CD8-positive, alpha-beta memory T cell (primary cell): ENCODE measurements at regions not wholly inside any gene's neighbourhood (a gene's known extent, or its start where the extent isn't known, plus 50 kb on each side); places are given as distances from the start of the nearest gene placed in this dataset.

ENCODE experiments used
- CTCF ChIA-PET: fragments of 350-600 bp; sonication (Branson Sonifier 250); formaldehyde crosslinking; loops from one replicate; lab custom pipeline; 2021; ENCODE audit warnings: antibody characterized with exemption; lab: Charles Lee
- POLR2A ChIA-PET: fragments of 350-600 bp; sonication (Branson Sonifier 250); formaldehyde crosslinking; loops from one replicate; lab custom pipeline; 2021; ENCODE audit warnings: antibody characterized with exemption; lab: Charles Lee
- DNase-seq, 5 donors: peaks; one replicate each; pipeline versions ENCODE4 v3.0.0 to v3.0.0-alpha.2; 2020 to 2022; ENCODE audit warnings: mixed read lengths in 1 of 5
- H3K27ac ChIP-seq: one replicate; pipeline ENCODE4 v1.7.0; 2013; ENCODE audit warnings: low read depth, mild to moderate bottlenecking, low read length, moderate library complexity
- H3K27me3 ChIP-seq: 2 replicates; pipeline ENCODE4 v1.7.0; 2013; ENCODE audit warnings: low read length, mild to moderate bottlenecking; ENCODE audit not compliant: insufficient read depth, poor library complexity, severe bottlenecking
- H3K36me3 ChIP-seq: 2 replicates; pipeline ENCODE4 v1.7.0; 2013; ENCODE audit warnings: mild to moderate bottlenecking, low read length, moderate library complexity; ENCODE audit not compliant: insufficient read depth
- H3K4me1 ChIP-seq: 2 replicates; pipeline ENCODE4 v1.7.0; 2013; ENCODE audit warnings: mild to moderate bottlenecking, low read length, moderate library complexity; ENCODE audit not compliant: insufficient read depth
- H3K4me3 ChIP-seq: 2 replicates; pipeline ENCODE4 v1.7.0; 2013; ENCODE audit warnings: mild to moderate bottlenecking, low read length
- H3K9me3 ChIP-seq: 2 replicates; pipeline ENCODE4 v1.7.0; 2013; ENCODE audit warnings: mild to moderate bottlenecking, low read length
- H3K27ac Mint-ChIP-seq, 8 donors: one replicate each; pipeline ENCODE4 v1.8.0; 2020 to 2021; ENCODE audit warnings: mixed read lengths in 8 of 8, mild to moderate bottlenecking in 6 of 8, inconsistent platforms in 3 of 8, moderate library complexity in 3 of 8
- H3K27me3 Mint-ChIP-seq, 2 donors: one replicate each; pipeline ENCODE4 v1.8.0; 2020 to 2021; ENCODE audit warnings: mixed read lengths in 2 of 2, mild to moderate bottlenecking in 1 of 2, moderate library complexity in 1 of 2
- H3K36me3 Mint-ChIP-seq, 3 donors: one replicate each; pipeline ENCODE4 v1.8.0; 2020 to 2021; ENCODE audit warnings: mixed read lengths in 3 of 3, inconsistent platforms in 1 of 3, mild to moderate bottlenecking in 1 of 3
- H3K4me1 Mint-ChIP-seq, 3 donors: one replicate each; pipeline ENCODE4 v1.8.0; 2020 to 2021; ENCODE audit warnings: mixed read lengths in 3 of 3, inconsistent platforms in 1 of 3, mild to moderate bottlenecking in 1 of 3
- H3K4me3 Mint-ChIP-seq, 7 donors: one replicate each; pipeline ENCODE4 v1.8.0; 2020 to 2021; ENCODE audit warnings: mixed read lengths in 7 of 7, mild to moderate bottlenecking in 6 of 7, moderate library complexity in 4 of 7, inconsistent platforms in 2 of 7
- H3K9me3 Mint-ChIP-seq, 5 donors: one replicate each; pipeline ENCODE4 v1.8.0; 2020 to 2022; ENCODE audit warnings: mixed read lengths in 5 of 5, mild to moderate bottlenecking in 3 of 5, moderate library complexity in 2 of 5, inconsistent platforms in 1 of 5

- Mint-ChIP-seq H3K36me3 (peaks cover 0 to 12% (median 0%) of the 10 kb centered on the region in 3 donors), H3K27me3 (peaks cover 4 to 24% of the 10 kb centered on the region in 2 donors), H3K4me3 (no peak overlapping the region), H3K4me1 (peaks cover 0 to 5% (median 4%) of the 10 kb centered on the region in 3 donors), H3K9me3 (peaks cover 0 to 1% (median 0%) of the 10 kb centered on the region in 5 donors), H3K27ac (no peak overlapping the region)
- CTCF ChIA-PET = no interaction called here
- Histone ChIP-seq H3K9me3 (no peaks in the 10 kb centered on the region), H3K4me1 (no peaks in the 10 kb centered on the region), H3K36me3 (no peaks in the 10 kb centered on the region), H3K27ac (no peak overlapping the region), H3K27me3 (no peaks in the 10 kb centered on the region), H3K4me3 (no peak overlapping the region)
- DNase-seq = no peak
- POLR2A ChIA-PET = no interaction called here
These were observed 217.1 kb downstream of the MREG start for GRCh38 chr2:215796140-215796855.

GRCh38 chr2:215794829-215795546, 218.4 kb downstream of the MREG start:
- Mint-ChIP-seq H3K36me3 (peaks cover 0 to 6% (median 0%) of the 10 kb centered on the region in 3 donors), H3K27me3 (peaks cover 2 to 24% of the 10 kb centered on the region in 2 donors), H3K4me1 (peaks cover 0 to 5% (median 4%) of the 10 kb centered on the region in 3 donors), H3K27ac (no peak overlapping the region), H3K4me3 (no peak overlapping the region), H3K9me3 (no peaks in the 10 kb centered on the region)
- Histone ChIP-seq H3K9me3 (no peaks in the 10 kb centered on the region), H3K27me3 (no peaks in the 10 kb centered on the region), H3K36me3 (no peaks in the 10 kb centered on the region), H3K4me1 (no peaks in the 10 kb centered on the region), H3K27ac (no peak overlapping the region), H3K4me3 (no peak overlapping the region)
- POLR2A ChIA-PET = no interaction called here
- no peak for DNase-seq
- CTCF ChIA-PET = no interaction called here

GRCh38 chr2:215793747-215794595, 219.4 kb downstream of the MREG start:
- Histone ChIP-seq H3K27ac (peak overlapping the region; percentile 38), H3K4me3 (no peak overlapping the region), H3K27me3 (no peaks in the 10 kb centered on the region), H3K36me3 (no peaks in the 10 kb centered on the region), H3K9me3 (no peaks in the 10 kb centered on the region), H3K4me1 (no peaks in the 10 kb centered on the region)
- H3K4me3 Mint-ChIP-seq = no peak overlapping the region
- no peaks in the 10 kb centered on the region for H3K9me3 Mint-ChIP-seq
- H3K4me1 Mint-ChIP-seq = peaks cover 0 to 5% (median 4%) of the 10 kb centered on the region in 3 donors
- peak overlapping the region in 1 of 8 donors; percentile 43 for H3K27ac Mint-ChIP-seq
- H3K36me3 Mint-ChIP-seq = no peaks in the 10 kb centered on the region
- no peak for DNase-seq
- ChIA-PET CTCF (no interaction called here), POLR2A (no interaction called here)
- H3K27me3 Mint-ChIP-seq = peaks cover 2 to 17% of the 10 kb centered on the region in 2 donors

- H3K36me3 Mint-ChIP-seq = no peaks in the 10 kb centered on the region
- peaks cover 0 to 5% (median 4%) of the 10 kb centered on the region in 3 donors for H3K4me1 Mint-ChIP-seq
- no peak overlapping the region for H3K4me3 ChIP-seq
- POLR2A ChIA-PET = no interaction called here
- H3K9me3 ChIP-seq = no peaks in the 10 kb centered on the region
- CTCF ChIA-PET = no interaction called here
- H3K9me3 Mint-ChIP-seq = no peaks in the 10 kb centered on the region
- no peak overlapping the region for H3K27ac ChIP-seq
- no peaks in the 10 kb centered on the region for H3K27me3 ChIP-seq
- no peaks in the 10 kb centered on the region for H3K36me3 ChIP-seq
- peak overlapping the region in 1 of 8 donors; percentile 21 for H3K27ac Mint-ChIP-seq
- no peak for DNase-seq
- H3K4me1 ChIP-seq = no peaks in the 10 kb centered on the region
- no peak overlapping the region for H3K4me3 Mint-ChIP-seq
- H3K27me3 Mint-ChIP-seq = peaks cover 2 to 9% of the 10 kb centered on the region in 2 donors
These were observed 221.8 kb downstream of the MREG start for GRCh38 chr2:215791481-215791937.

- Mint-ChIP-seq H3K9me3 (no peaks in the 10 kb centered on the region), H3K4me3 (no peak overlapping the region), H3K36me3 (no peaks in the 10 kb centered on the region), H3K27ac (peak overlapping the region in 1 of 8 donors; percentile 37), H3K27me3 (peaks cover 3% of the 10 kb centered on the region in 2 donors), H3K4me1 (peaks cover 0 to 5% (median 0%) of the 10 kb centered on the region in 3 donors)
- Histone ChIP-seq H3K4me3 (no peak overlapping the region), H3K27ac (no peak overlapping the region), H3K36me3 (no peaks in the 10 kb centered on the region), H3K9me3 (no peaks in the 10 kb centered on the region), H3K27me3 (no peaks in the 10 kb centered on the region), H3K4me1 (no peaks in the 10 kb centered on the region)
- CTCF ChIA-PET = no interaction called here
- DNase-seq = no peak
- POLR2A ChIA-PET = no interaction called here
These were observed 222.6 kb downstream of the MREG start for GRCh38 chr2:215790523-215791421.

GRCh38 chr2:215787565-215788178, 225.7 kb downstream of the MREG start:
- ChIA-PET CTCF (no interaction called here), POLR2A (no interaction called here)
- H3K4me1 Mint-ChIP-seq = no peaks in the 10 kb centered on the region
- no peak overlapping the region for H3K27ac Mint-ChIP-seq
- no peaks in the 10 kb centered on the region for H3K36me3 ChIP-seq
- no peaks in the 10 kb centered on the region for H3K4me1 ChIP-seq
- H3K36me3 Mint-ChIP-seq = no peaks in the 10 kb centered on the region
- no peak for DNase-seq
- peaks cover 0 to 4% of the 10 kb centered on the region in 2 donors for H3K27me3 Mint-ChIP-seq
- H3K27ac ChIP-seq = no peak overlapping the region
- H3K9me3 ChIP-seq = no peaks in the 10 kb centered on the region
- no peaks in the 10 kb centered on the region for H3K27me3 ChIP-seq
- no peak overlapping the region for H3K4me3 ChIP-seq
- no peak overlapping the region for H3K4me3 Mint-ChIP-seq
- no peaks in the 10 kb centered on the region for H3K9me3 Mint-ChIP-seq

- Histone ChIP-seq H3K27me3 (no peaks in the 10 kb centered on the region), H3K4me3 (no peak overlapping the region), H3K36me3 (no peaks in the 10 kb centered on the region), H3K4me1 (no peaks in the 10 kb centered on the region), H3K27ac (no peak overlapping the region), H3K9me3 (no peaks in the 10 kb centered on the region)
- no peak for DNase-seq
- Mint-ChIP-seq H3K9me3 (no peaks in the 10 kb centered on the region), H3K4me1 (no peaks in the 10 kb centered on the region), H3K27me3 (peaks cover 0 to 4% of the 10 kb centered on the region in 2 donors), H3K4me3 (no peak overlapping the region), H3K36me3 (no peaks in the 10 kb centered on the region), H3K27ac (peak overlapping the region in 1 of 8 donors; percentile 75)
- ChIA-PET CTCF (no interaction called here), POLR2A (no interaction called here)
These were observed 226.3 kb downstream of the MREG start for GRCh38 chr2:215787025-215787424.
